Adrenal gland (tissue), 5 donors: ENCODE measurements at regions not wholly inside any gene's neighbourhood (a gene's known extent, or its start where the extent isn't known, plus 50 kb on each side); places are given as distances from the start of the nearest gene placed in this dataset.
"Not testable (repeated sequence)": the region's sequence is repeated elsewhere in the genome, so short reads cannot be mapped to it uniquely, and the experiment has no call there.

Experiments
- POLR2A ChIP-seq, 2 donors: fragments of 450-650 bp; IDR thresholded peaks; one replicate each; pipeline ENCODE4 v1.6.1; 2017; ENCODE audit warnings: antibody characterized with exemption in 2 of 2, mild to moderate bottlenecking in 2 of 2, moderate library complexity in 1 of 2
- TF ChIP-seq, protein P1 (sequence below), 6 experiments: fragments of 450-650 bp in 4 of 6; fragments of 200-600 bp in 2 of 6; sonication (generic) in 1 of 6; IDR thresholded peaks; 1 replicate in 5 of 6; 2 replicates in 1 of 6; pipeline versions ENCODE4 v1.5.1 to v1.8.0; 2016 to 2021; ENCODE audit warnings: antibody characterized with exemption in 6 of 6, mild to moderate bottlenecking in 2 of 6, moderate library complexity in 1 of 6
- donor health status: DM: no; HTN: no; CAD: no.

DNA sequence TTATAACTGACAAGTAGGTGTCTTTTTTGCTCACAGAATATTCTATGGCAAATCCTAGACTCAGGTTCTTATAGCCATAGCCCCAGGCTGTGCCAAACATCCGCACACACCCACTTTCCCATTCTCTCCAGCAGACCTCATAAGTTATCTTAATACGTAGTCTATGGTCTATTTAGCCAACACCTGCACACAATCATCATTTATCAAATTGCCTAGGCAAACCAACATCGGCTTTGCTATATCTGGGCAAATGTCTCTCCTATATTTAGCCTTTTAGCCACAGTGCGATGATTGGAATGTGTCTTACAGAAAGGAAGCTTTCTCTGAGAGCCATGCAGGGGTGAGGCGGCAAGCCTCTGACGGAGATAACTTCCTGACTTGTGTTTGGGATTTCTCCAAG, 128.0 kb downstream of the POTEC start:
- TF ChIP-seq POLR2A (IDR thresholded peaks at IDR 0.05), result not testable (repeated sequence)
- TF ChIP-seq, protein P1, sequence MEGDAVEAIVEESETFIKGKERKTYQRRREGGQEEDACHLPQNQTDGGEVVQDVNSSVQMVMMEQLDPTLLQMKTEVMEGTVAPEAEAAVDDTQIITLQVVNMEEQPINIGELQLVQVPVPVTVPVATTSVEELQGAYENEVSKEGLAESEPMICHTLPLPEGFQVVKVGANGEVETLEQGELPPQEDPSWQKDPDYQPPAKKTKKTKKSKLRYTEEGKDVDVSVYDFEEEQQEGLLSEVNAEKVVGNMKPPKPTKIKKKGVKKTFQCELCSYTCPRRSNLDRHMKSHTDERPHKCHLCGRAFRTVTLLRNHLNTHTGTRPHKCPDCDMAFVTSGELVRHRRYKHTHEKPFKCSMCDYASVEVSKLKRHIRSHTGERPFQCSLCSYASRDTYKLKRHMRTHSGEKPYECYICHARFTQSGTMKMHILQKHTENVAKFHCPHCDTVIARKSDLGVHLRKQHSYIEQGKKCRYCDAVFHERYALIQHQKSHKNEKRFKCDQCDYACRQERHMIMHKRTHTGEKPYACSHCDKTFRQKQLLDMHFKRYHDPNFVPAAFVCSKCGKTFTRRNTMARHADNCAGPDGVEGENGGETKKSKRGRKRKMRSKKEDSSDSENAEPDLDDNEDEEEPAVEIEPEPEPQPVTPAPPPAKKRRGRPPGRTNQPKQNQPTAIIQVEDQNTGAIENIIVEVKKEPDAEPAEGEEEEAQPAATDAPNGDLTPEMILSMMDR (IDR thresholded peaks at IDR 0.05), result not testable (repeated sequence)
